PFSK-1 (cell line): ENCODE measurements at regions not wholly inside any gene's neighbourhood (a gene's known extent, or its start where the extent isn't known, plus 50 kb on each side); places are given as distances from the start of the nearest gene placed in this dataset.

Source experiments
- POLR2AphosphoS5 ChIP-seq: IDR thresholded peaks from 2 replicates; pipeline ENCODE4 v1.6.1; 2012; ENCODE audit warnings: low read depth, mild to moderate bottlenecking, control low read depth, low read length, moderate library complexity
- SIN3A ChIP-seq: IDR thresholded peaks from 2 replicates; pipeline ENCODE4 v1.6.1; 2012; ENCODE audit warnings: mild to moderate bottlenecking, low read length, moderate library complexity, borderline replicate concordance; ENCODE audit not compliant: insufficient read depth
- TAF1 ChIP-seq: IDR thresholded peaks from 2 replicates; pipeline ENCODE4 v1.6.1; 2012; ENCODE audit warnings: low read length, control low read depth, borderline replicate concordance; ENCODE audit not compliant: insufficient read depth

- TF ChIP-seq TAF1 (no peak), POLR2AphosphoS5 (no peak), SIN3A (no peak)
Observed at GRCh38 chr12:29996993-29997392, 213.3 kb upstream of the TMTC1 start.
